A673 (cell line): ENCODE measurements at regions not wholly inside any gene's neighbourhood (a gene's known extent, or its start where the extent isn't known, plus 50 kb on each side); places are given as distances from the start of the nearest gene placed in this dataset.
A peak's percentile ranks its signal among the peaks of the same experiment; 100 is the strongest.

Experiments used
- BruUV-seq: library from RNA; stranded (reverse); fragments of 400-500 nt; replicated peaks from 2 replicates; lab custom pipeline; 2021; lab: Mats Ljungman, UMichigan
- CTCF ChIA-PET: fragments of 300-600 bp; sonication (Branson Sonifier 250); formaldehyde crosslinking; loops from one replicate; lab custom pipeline; 2022; ENCODE audit warnings: antibody characterized with exemption; lab: Charles Lee
- POLR2A ChIA-PET: fragments of 300-600 bp; sonication (Branson Sonifier 250); formaldehyde crosslinking; loops from one replicate; lab custom pipeline; 2022; ENCODE audit warnings: antibody characterized with exemption; ENCODE audit not compliant: low non-redundant PET; lab: Charles Lee
- DNase-seq: peaks from one replicate; pipeline ENCODE4 v3.0.0-alpha.2; 2015; ENCODE audit warnings: low spot score
- H3K27ac ChIP-seq: fragments of 200-600 bp; sonication (generic); 2 replicates; pipeline ENCODE4 v1.5.1; 2016; ENCODE audit warnings: mixed run types, low read depth, mild to moderate bottlenecking, mixed read lengths, antibody characterized with exemption, low read length; ENCODE audit not compliant: poor library complexity, severe bottlenecking
- H3K27me3 ChIP-seq: fragments of 200-600 bp; sonication (generic); replicated peaks from 2 replicates; pipeline ENCODE4 v1.6.1; 2017; ENCODE audit warnings: mixed run types, low read depth, mild to moderate bottlenecking, mixed read lengths, antibody characterized with exemption, low read length; ENCODE audit not compliant: insufficient read depth, poor library complexity
- H3K36me3 ChIP-seq: fragments of 200-600 bp; sonication (generic); 2 replicates; pipeline ENCODE4 v1.6.1; 2016; ENCODE audit warnings: mixed run types, mild to moderate bottlenecking, mixed read lengths, antibody characterized with exemption, low read length; ENCODE audit not compliant: insufficient read depth, poor library complexity, severe bottlenecking
- H3K4me1 ChIP-seq: fragments of 200-600 bp; sonication (generic); 2 replicates; pipeline ENCODE4 v1.6.1; 2017; ENCODE audit warnings: mixed run types, mild to moderate bottlenecking, mixed read lengths, antibody characterized with exemption, low read length; ENCODE audit not compliant: insufficient read depth, poor library complexity, severe bottlenecking
- H3K4me3 ChIP-seq: fragments of 200-600 bp; sonication (generic); 2 replicates; pipeline ENCODE4 v1.5.1; 2016; ENCODE audit warnings: low read depth, mixed run types, mild to moderate bottlenecking, mixed read lengths, low read length; ENCODE audit not compliant: poor library complexity, severe bottlenecking
- H3K9me3 ChIP-seq: fragments of 200-600 bp; sonication (generic); 2 replicates; pipeline ENCODE4 v1.6.1; 2016; ENCODE audit warnings: mixed run types, low read depth, mild to moderate bottlenecking, mixed read lengths, antibody characterized with exemption, low read length; ENCODE audit not compliant: poor library complexity, severe bottlenecking
- EZH2 ChIP-seq: fragments of 200-600 bp; sonication (generic); IDR thresholded peaks from 2 replicates; pipeline ENCODE4 v1.6.1; 2017; ENCODE audit warnings: borderline replicate concordance, low read depth, mild to moderate bottlenecking, mixed read lengths, antibody characterized with exemption, low read length; ENCODE audit not compliant: poor library complexity, severe bottlenecking
- intact Hi-C: fragments of 100-400 bp; cut with micrococcal nuclease; formaldehyde crosslinking; loops from one replicate; pipeline ENCODE4 v1.10.0; 2022; ENCODE audit not compliant: unreplicated experiment
- TF ChIP-seq, protein P1 (sequence below): fragments of 300-800, 200-600 bp; sonication (generic); conservative IDR thresholded peaks from 2 replicates; pipeline ENCODE4 v1.5.1; 2017; ENCODE audit warnings: low read depth, mild to moderate bottlenecking, antibody characterized with exemption, low read length, moderate library complexity, mixed read lengths

DNA sequence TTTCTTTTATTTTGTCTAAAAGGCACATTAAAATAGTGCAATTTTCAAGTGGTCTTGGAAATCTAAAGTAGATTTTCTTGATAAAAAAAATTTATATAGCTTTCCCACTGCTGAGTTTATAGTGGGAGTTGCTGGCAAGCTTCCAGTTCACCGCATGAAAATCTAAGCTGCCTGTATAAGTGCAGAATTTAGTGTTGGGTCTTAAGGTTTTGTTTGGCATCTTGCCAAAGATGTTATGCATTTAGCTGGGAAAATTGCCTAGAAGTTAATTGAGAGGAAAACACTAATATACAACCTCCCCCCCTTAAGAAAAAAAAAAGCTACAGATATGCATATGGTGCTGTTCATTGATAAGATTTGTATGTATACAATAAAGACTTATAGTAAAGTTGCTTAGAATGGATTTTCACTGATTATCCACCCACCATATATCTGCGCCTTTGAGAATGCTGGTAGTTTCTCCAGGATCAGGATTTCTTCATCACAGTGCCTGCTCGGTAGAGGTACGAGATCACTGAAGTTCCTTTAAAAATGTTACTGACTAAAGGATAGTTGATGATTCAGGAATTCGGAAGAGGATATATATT is 803.2 kb upstream of the POU3F3 start:
- TF ChIP-seq EZH2 = no peak
- TF ChIP-seq, protein P1, sequence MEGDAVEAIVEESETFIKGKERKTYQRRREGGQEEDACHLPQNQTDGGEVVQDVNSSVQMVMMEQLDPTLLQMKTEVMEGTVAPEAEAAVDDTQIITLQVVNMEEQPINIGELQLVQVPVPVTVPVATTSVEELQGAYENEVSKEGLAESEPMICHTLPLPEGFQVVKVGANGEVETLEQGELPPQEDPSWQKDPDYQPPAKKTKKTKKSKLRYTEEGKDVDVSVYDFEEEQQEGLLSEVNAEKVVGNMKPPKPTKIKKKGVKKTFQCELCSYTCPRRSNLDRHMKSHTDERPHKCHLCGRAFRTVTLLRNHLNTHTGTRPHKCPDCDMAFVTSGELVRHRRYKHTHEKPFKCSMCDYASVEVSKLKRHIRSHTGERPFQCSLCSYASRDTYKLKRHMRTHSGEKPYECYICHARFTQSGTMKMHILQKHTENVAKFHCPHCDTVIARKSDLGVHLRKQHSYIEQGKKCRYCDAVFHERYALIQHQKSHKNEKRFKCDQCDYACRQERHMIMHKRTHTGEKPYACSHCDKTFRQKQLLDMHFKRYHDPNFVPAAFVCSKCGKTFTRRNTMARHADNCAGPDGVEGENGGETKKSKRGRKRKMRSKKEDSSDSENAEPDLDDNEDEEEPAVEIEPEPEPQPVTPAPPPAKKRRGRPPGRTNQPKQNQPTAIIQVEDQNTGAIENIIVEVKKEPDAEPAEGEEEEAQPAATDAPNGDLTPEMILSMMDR = no peak
- peaks cover 2% of the 10 kb centered on the region for H3K27me3 ChIP-seq
- DNase-seq = peak; percentile 31
- no peaks in the 10 kb centered on the region for H3K36me3 ChIP-seq
- H3K4me1 ChIP-seq = no peaks in the 10 kb centered on the region
- no peak overlapping the region for H3K4me3 ChIP-seq
- intact Hi-C loops = no loop called here
- H3K9me3 ChIP-seq = no peaks in the 10 kb centered on the region
- POLR2A ChIA-PET = no interaction called here
- no peak overlapping the region for H3K27ac ChIP-seq
- no TSS peak for BruUV-seq
- CTCF ChIA-PET = no interaction called here

DNA sequence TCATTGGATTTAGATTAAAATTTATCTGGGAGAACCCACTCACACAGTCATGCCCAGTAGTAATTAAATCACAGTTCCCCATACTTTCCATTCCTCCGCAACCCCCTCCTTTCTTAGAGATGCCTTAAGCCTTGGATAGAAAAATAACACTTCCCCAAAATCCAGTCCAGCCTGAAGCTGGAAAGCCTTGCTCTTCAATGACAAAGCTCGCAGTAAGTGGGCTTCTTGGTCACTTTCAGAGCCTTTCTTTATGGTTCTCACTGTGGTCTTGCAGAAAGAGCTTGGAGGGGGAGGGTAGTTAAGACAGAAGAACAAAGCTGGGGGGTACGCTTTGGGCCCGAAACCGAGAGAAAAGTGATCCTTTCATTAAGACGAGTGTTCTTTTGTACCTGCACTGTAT is 802.1 kb upstream of the POU3F3 start:
- intact Hi-C loops = no loop called here
- TF ChIP-seq, protein P1 = no peak
- no peak for TF ChIP-seq EZH2
- Histone ChIP-seq H3K27me3 (peaks cover 2% of the 10 kb centered on the region), H3K9me3 (no peaks in the 10 kb centered on the region), H3K36me3 (no peaks in the 10 kb centered on the region), H3K27ac (no peak overlapping the region), H3K4me1 (no peaks in the 10 kb centered on the region), H3K4me3 (no peak overlapping the region)
- BruUV-seq = no TSS peak
- DNase-seq = no peak
- POLR2A ChIA-PET = no interaction called here
- CTCF ChIA-PET = no interaction called here

- intact Hi-C loops = no loop called here
- TF ChIP-seq, protein P1 = no peak
- no peak for TF ChIP-seq EZH2
- no peak for DNase-seq
- Histone ChIP-seq H3K36me3 (no peaks in the 10 kb centered on the region), H3K27me3 (peaks cover 2% of the 10 kb centered on the region), H3K27ac (no peak overlapping the region), H3K4me1 (no peaks in the 10 kb centered on the region), H3K9me3 (no peaks in the 10 kb centered on the region), H3K4me3 (no peak overlapping the region)
- ChIA-PET POLR2A (no interaction called here), CTCF (no interaction called here)
- BruUV-seq = no TSS peak
Measured at GRCh38 chr2:104052356-104052755, 801.6 kb upstream of the POU3F3 start.
